ENCODE measurements at regions not wholly inside any gene's neighbourhood (a gene's known extent, or its start where the extent isn't known, plus 50 kb on each side); places are given as distances from the start of the nearest gene placed in this dataset.
"Not testable (repeated sequence)": the region's sequence is repeated elsewhere in the genome, so short reads cannot be mapped to it uniquely, and the experiment has no call there.

GRCh38 chr7:56199639-56200038 is 83.4 kb upstream of the NUPR2 start:
- Histone ChIP-seq H4K20me1 (ENCODE audit: insufficient read depth) (no peaks in the 10 kb centered on the region), H3K4me2 (no peak overlapping the region), H3K79me2 (ENCODE audit: low read depth) (no peaks in the 10 kb centered on the region), H3K9me3 (ENCODE audit: insufficient read depth, low read depth) (peaks cover 23% of the 10 kb centered on the region), H2AFZ (no peak overlapping the region), H3K4me3 (no peak overlapping the region), H3K9me2 (ENCODE audit: insufficient read depth) (no peaks in the 10 kb centered on the region), H3K4me1 (replicated peaks; ENCODE audit: insufficient read depth) (peaks cover 42% of the 10 kb centered on the region), H3K27me3 (ENCODE audit: insufficient read depth, low read depth) (no peaks in the 10 kb centered on the region), H3F3A (ENCODE audit: insufficient read depth, low read depth) (peaks cover 31% of the 10 kb centered on the region), H3K27ac (no peak overlapping the region), H3K36me3 (ENCODE audit: low read depth) (no peaks in the 10 kb centered on the region; the same call in 1 of the 2 replicates)
- intact Hi-C loops (cut with micrococcal nuclease; ENCODE audit: unreplicated experiment), result loop anchor here (5.0 kb wide), 1 partner anchor 1207 kb away; no protein-coding TSS in a partner anchor
- ChIA-PET CTCF (no interaction called here), POLR2A (ENCODE audit: unreplicated experiment) (no interaction called here)
- DNase-seq, result peak in 1 of 2 experiments; percentile 57
- no TSS peak for BruUV-seq (replicated peaks)
- TF ChIP-seq CTCF (conservative IDR thresholded peaks at IDR 0.05) (no peak), EZH2 (IDR thresholded peaks at IDR 0.05; ENCODE audit: low read depth) (no peak)

- H2AFZ ChIP-seq; H3K79me2 ChIP-seq (ENCODE audit: low read depth); H3K4me3 ChIP-seq; CTCF ChIA-PET; POLR2A ChIA-PET (ENCODE audit: unreplicated experiment); H3K27me3 ChIP-seq (ENCODE audit: insufficient read depth, low read depth); H3K9me2 ChIP-seq (ENCODE audit: insufficient read depth); H4K20me1 ChIP-seq (ENCODE audit: insufficient read depth); BruUV-seq (replicated peaks); H3K36me3 ChIP-seq (ENCODE audit: low read depth): not testable (repeated sequence)
- Histone ChIP-seq H3K9me3 (ENCODE audit: insufficient read depth, low read depth) (peaks cover 23% of the 10 kb centered on the region), H3K4me2 (peak overlapping the region; percentile 44), H3K4me1 (replicated peaks; ENCODE audit: insufficient read depth) (peaks cover 62% of the 10 kb centered on the region), H3F3A (ENCODE audit: insufficient read depth, low read depth) (peaks cover 31% of the 10 kb centered on the region), H3K27ac (peak overlapping the region; percentile 71)
- intact Hi-C loops (cut with micrococcal nuclease; ENCODE audit: unreplicated experiment), result loop anchor here (1.0 to 5.0 kb wide), 2 partner anchors 90 to 1204 kb away; partner anchors contain the start of gene CHCHD2
- DNase-seq, result peak; percentile 87 to 100
Observed at GRCh38 chr7:56196195-56196594, 80.0 kb upstream of the NUPR2 start.

GRCh38 chr7:56188823-56189346 is 72.7 kb upstream of the NUPR2 start:
- TF ChIP-seq EZH2 (IDR thresholded peaks at IDR 0.05; ENCODE audit: low read depth) (no peak), CTCF (conservative IDR thresholded peaks at IDR 0.05) (no peak)
- CTCF ChIA-PET, result no interaction called here
- POLR2A ChIA-PET (ENCODE audit: unreplicated experiment), result no interaction called here

GRCh38 chr7:56188376-56188775 is 72.2 kb upstream of the NUPR2 start:
- peaks cover 27% of the 10 kb centered on the region for H3K4me1 ChIP-seq (replicated peaks; ENCODE audit: insufficient read depth)
- no peaks in the 10 kb centered on the region for H3K9me2 ChIP-seq (ENCODE audit: insufficient read depth)
- no peak overlapping the region for H3K4me3 ChIP-seq
- H3K9me3 ChIP-seq (ENCODE audit: insufficient read depth, low read depth), result peaks cover 3% of the 10 kb centered on the region; the same call in 1 of the 2 replicates
- H3F3A ChIP-seq (ENCODE audit: insufficient read depth, low read depth), result no peaks in the 10 kb centered on the region
- intact Hi-C loops (cut with micrococcal nuclease; ENCODE audit: unreplicated experiment), result no loop called here
- H3K27me3 ChIP-seq (ENCODE audit: insufficient read depth, low read depth), result no peaks in the 10 kb centered on the region
- H4K20me1 ChIP-seq (ENCODE audit: insufficient read depth), result no peaks in the 10 kb centered on the region
- no TSS peak for BruUV-seq (replicated peaks)
- no peaks in the 10 kb centered on the region for H3K36me3 ChIP-seq (ENCODE audit: low read depth)
- H3K27ac ChIP-seq, result no peak overlapping the region
- DNase-seq, result no peak
- H3K79me2 ChIP-seq (ENCODE audit: low read depth), result no peaks in the 10 kb centered on the region
- POLR2A ChIA-PET (ENCODE audit: unreplicated experiment), result no interaction called here
- H2AFZ ChIP-seq, result no peak overlapping the region
- H3K4me2 ChIP-seq, result 0 out of 2 replicates have a peak overlapping the region, but pooled peaks have one; percentile 1
- CTCF ChIA-PET, result no interaction called here
- TF ChIP-seq CTCF (conservative IDR thresholded peaks at IDR 0.05), result no peak
- TF ChIP-seq EZH2 (IDR thresholded peaks at IDR 0.05; ENCODE audit: low read depth), result no peak

More at GRCh38 chr7:56188823-56189346, 72.7 kb upstream of the NUPR2 start:
- DNase-seq, result peak in 1 of 2 experiments; percentile 62
- peaks cover 32% of the 10 kb centered on the region for H3K4me1 ChIP-seq (replicated peaks; ENCODE audit: insufficient read depth)
- peak overlapping the region; percentile 1; the same call in 1 of the 2 replicates for H3K4me2 ChIP-seq
- H4K20me1 ChIP-seq (ENCODE audit: insufficient read depth), result no peaks in the 10 kb centered on the region
- peaks cover 3% of the 10 kb centered on the region; the same call in 1 of the 2 replicates for H3K9me3 ChIP-seq (ENCODE audit: insufficient read depth, low read depth)
- H3K27ac ChIP-seq, result no peak overlapping the region
- H3F3A ChIP-seq (ENCODE audit: insufficient read depth, low read depth), result no peaks in the 10 kb centered on the region
- no peaks in the 10 kb centered on the region for H3K9me2 ChIP-seq (ENCODE audit: insufficient read depth)
- no peaks in the 10 kb centered on the region for H3K79me2 ChIP-seq (ENCODE audit: low read depth)
- intact Hi-C loops (cut with micrococcal nuclease; ENCODE audit: unreplicated experiment), result no loop called here
- H2AFZ ChIP-seq, result no peak overlapping the region; the same call in 1 of the 2 replicates
- H3K4me3 ChIP-seq, result no peak overlapping the region
- BruUV-seq (replicated peaks), result no TSS peak
- H3K27me3 ChIP-seq (ENCODE audit: insufficient read depth, low read depth), result no peaks in the 10 kb centered on the region
- H3K36me3 ChIP-seq (ENCODE audit: low read depth), result no peaks in the 10 kb centered on the region

Data from PC-9 (cell line).